ENCODE measurements at regions not wholly inside any gene's neighbourhood (a gene's known extent, or its start where the extent isn't known, plus 50 kb on each side); places are given as distances from the start of the nearest gene placed in this dataset.

GRCh38 chr4:124977045-124977444 lies 264.5 kb upstream of the ANKRD50 start:
- Histone ChIP-seq H3K79me1 (ENCODE audit: low read depth, low read length) (no peaks in the 10 kb centered on the region), H2BK120ac (replicated peaks; ENCODE audit: low read depth, low read length) (no peak overlapping the region), H3K27me3 (replicated peaks in 1 of 4; ENCODE audit: control insufficient read depth in 3 of 4, extremely low read depth in 1 of 4, insufficient read depth in 3 of 4, low read length in 3 of 4) (no peaks in the 10 kb centered on the region), H3K23ac (ENCODE audit: insufficient read length) (no peak overlapping the region), H3K4ac (replicated peaks; ENCODE audit: insufficient read length, low read depth, low read length) (no peak overlapping the region), H4K20me1 (replicated peaks in 1 of 2; ENCODE audit: control insufficient read depth in 1 of 2, insufficient read depth in 2 of 2, low read length in 2 of 2) (no peaks in the 10 kb centered on the region), H3K4me2 (ENCODE audit: insufficient read depth in 1 of 2, low read depth in 2 of 2, low read length in 2 of 2) (no peak overlapping the region), H4K5ac (ENCODE audit: insufficient read length, low read depth, low read length) (no peak overlapping the region), H3K56ac (replicated peaks; ENCODE audit: insufficient read length, low read depth, low read length) (no peak overlapping the region), H3K9me3 (ENCODE audit: insufficient read depth in 2 of 2, low read depth in 1 of 2, low read length in 1 of 2) (no peaks in the 10 kb centered on the region), H4K8ac (ENCODE audit: extremely low read depth, insufficient read depth, low read length) (no peak overlapping the region), H3K27ac (ENCODE audit: low read depth, low read length) (no peak overlapping the region), H3K4me3 (ENCODE audit: extremely low read depth in 1 of 4, insufficient read depth in 2 of 4, low read depth in 3 of 4, low read length in 4 of 4) (no peak overlapping the region), H3K36me3 (ENCODE audit: control insufficient read depth in 2 of 4, insufficient read depth in 4 of 4, low read length in 3 of 4) (no peaks in the 10 kb centered on the region), H3K23me2 (ENCODE audit: low read depth, low read length) (no peaks in the 10 kb centered on the region), H2AFZ (ENCODE audit: low read length) (no peak overlapping the region), H3K14ac (ENCODE audit: insufficient read length) (no peak overlapping the region), H4K91ac (replicated peaks; ENCODE audit: insufficient read length, low read length) (no peak overlapping the region), H2BK15ac (ENCODE audit: low read length) (no peak overlapping the region), H3K9ac (replicated peaks in 1 of 4; ENCODE audit: extremely low read depth in 1 of 4, low read depth in 3 of 4, low read length in 3 of 4) (no peak overlapping the region), H2AK5ac (ENCODE audit: low read depth, low read length) (no peak overlapping the region), H2BK5ac (ENCODE audit: low read depth, low read length) (no peak overlapping the region), H2BK12ac (ENCODE audit: low read depth, low read length) (no peak overlapping the region), H3K4me1 (replicated peaks in 1 of 4; ENCODE audit: control insufficient read depth in 3 of 4, insufficient read depth in 4 of 4, low read length in 3 of 4) (peaks cover 0 to 4% (median 2%) of the 10 kb centered on the region in 4 experiments; a peak in 2 of 7 replicates), H3K79me2 (ENCODE audit: control insufficient read depth in 1 of 2, insufficient read depth in 2 of 2, low read length in 2 of 2) (no peaks in the 10 kb centered on the region), H3K18ac (ENCODE audit: extremely low read depth, low read length) (no peak overlapping the region), H2BK20ac (ENCODE audit: low read length) (no peak overlapping the region)
- FAIRE-seq (no peak), DNase-seq (ENCODE audit: low read depth in 1 of 2, low spot score in 2 of 2) (no peak)
- POLR2A ChIA-PET (ENCODE audit: partially characterized antibody): no interaction called here
- CTCF ChIA-PET (ENCODE audit: partially characterized antibody): no interaction called here
- no peak for TF ChIP-seq GTF2F1 (IDR thresholded peaks at IDR 0.05; ENCODE audit: borderline replicate concordance, low read depth, low read length)
- TF ChIP-seq RBBP5 (IDR thresholded peaks at IDR 0.05; ENCODE audit: borderline replicate concordance, low read depth, low read length): no peak
- no peak for TF ChIP-seq CHD2 (IDR thresholded peaks at IDR 0.05; ENCODE audit: low read length)
- no peak for TF ChIP-seq SP4 (IDR thresholded peaks at IDR 0.05; ENCODE audit: low read length)
- TF ChIP-seq TEAD4 (IDR thresholded peaks at IDR 0.05; ENCODE audit: low read depth, low read length): no peak
- TF ChIP-seq USF2 (IDR thresholded peaks at IDR 0.05; ENCODE audit: low read length): no peak
- TF ChIP-seq ATF2 (IDR thresholded peaks at IDR 0.05; ENCODE audit: low read length): no peak
- no peak for TF ChIP-seq RXRA (IDR thresholded peaks at IDR 0.05; ENCODE audit: insufficient read depth, low read depth, low read length)
- TF ChIP-seq JUND (IDR thresholded peaks at IDR 0.05; ENCODE audit: low read length): no peak

All from H1 (cell line).